Trophoblast cell (in vitro differentiated cells and primary cell): ENCODE measurements at regions not wholly inside any gene's neighbourhood (a gene's known extent, or its start where the extent isn't known, plus 50 kb on each side); places are given as distances from the start of the nearest gene placed in this dataset.

Experiments
- DNase-seq, 2 donors: peaks; one replicate each; pipeline ENCODE4 v3.0.0-alpha.2; 2016
- H2AFZ ChIP-seq: 2 replicates; pipeline ENCODE4 v1.6.1; 2013; ENCODE audit warnings: low read length, moderate library complexity, mild to moderate bottlenecking; ENCODE audit not compliant: insufficient read depth, poor library complexity
- H2AK5ac ChIP-seq: 2 replicates; pipeline ENCODE4 v1.6.1; 2013; ENCODE audit warnings: mild to moderate bottlenecking, low read length
- H2BK120ac ChIP-seq: 2 replicates; pipeline ENCODE4 v1.6.1; 2013; ENCODE audit warnings: low read length, mild to moderate bottlenecking, moderate library complexity; ENCODE audit not compliant: insufficient read depth, poor library complexity
- H2BK12ac ChIP-seq: 2 replicates; pipeline ENCODE4 v1.6.1; 2013; ENCODE audit warnings: mild to moderate bottlenecking, low read length, moderate library complexity
- H2BK5ac ChIP-seq: 2 replicates; pipeline ENCODE4 v1.6.1; 2013; ENCODE audit warnings: low read length, low read depth, moderate library complexity, mild to moderate bottlenecking; ENCODE audit not compliant: poor library complexity
- H3K14ac ChIP-seq: 2 replicates; pipeline ENCODE4 v1.6.1; 2013; ENCODE audit warnings: mild to moderate bottlenecking, low read length
- H3K18ac ChIP-seq: 2 replicates; pipeline ENCODE4 v1.6.1; 2013; ENCODE audit warnings: mild to moderate bottlenecking, low read length
- H3K23ac ChIP-seq: 2 replicates; pipeline ENCODE4 v1.6.1; 2013; ENCODE audit warnings: low read length
- H3K27ac ChIP-seq: 2 replicates; pipeline ENCODE4 v1.5.1; 2013; ENCODE audit warnings: low read depth, mild to moderate bottlenecking, inconsistent platforms, low read length, moderate library complexity
- H3K27me3 ChIP-seq: 2 replicates; pipeline ENCODE4 v1.6.1; 2013; ENCODE audit warnings: inconsistent platforms, mild to moderate bottlenecking, low read length, moderate library complexity; ENCODE audit not compliant: insufficient read depth
- H3K36me3 ChIP-seq, 2 experiments: 1 replicate in 1 of 2; 2 replicates in 1 of 2; pipeline ENCODE4 v1.6.1; 2013; ENCODE audit warnings: low read length in 2 of 2, mild to moderate bottlenecking in 2 of 2, moderate library complexity in 1 of 2; ENCODE audit not compliant: insufficient read depth in 2 of 2, control insufficient read depth in 1 of 2
- H3K4ac ChIP-seq: 2 replicates; pipeline ENCODE4 v1.6.1; 2013; ENCODE audit warnings: low read depth, mild to moderate bottlenecking, low read length, moderate library complexity
- H3K4me1 ChIP-seq, 2 experiments: 1 replicate in 1 of 2; 2 replicates in 1 of 2; pipeline ENCODE4 v1.6.1; 2013; ENCODE audit warnings: low read length in 2 of 2, mild to moderate bottlenecking in 2 of 2, moderate library complexity in 1 of 2; ENCODE audit not compliant: insufficient read depth in 2 of 2, control insufficient read depth in 1 of 2
- H3K4me2 ChIP-seq: 2 replicates; pipeline ENCODE4 v1.6.1; 2013; ENCODE audit warnings: inconsistent platforms, mild to moderate bottlenecking, low read length, moderate library complexity
- H3K4me3 ChIP-seq: 2 replicates; pipeline ENCODE4 v1.5.1; 2013; ENCODE audit warnings: mild to moderate bottlenecking, low read depth, low read length, inconsistent platforms
- H3K79me1 ChIP-seq: one replicate; pipeline ENCODE4 v1.6.1; 2013; ENCODE audit warnings: low read length
- H3K79me2 ChIP-seq: 2 replicates; pipeline ENCODE4 v1.6.1; 2013; ENCODE audit warnings: low read length, mild to moderate bottlenecking; ENCODE audit not compliant: control insufficient read depth, insufficient read depth, poor library complexity
- H3K9ac ChIP-seq: 2 replicates; pipeline ENCODE4 v1.6.1; 2013; ENCODE audit warnings: mild to moderate bottlenecking, low read length
- H3K9me3 ChIP-seq: 2 replicates; pipeline ENCODE4 v1.6.1; 2013; ENCODE audit warnings: low read depth, mild to moderate bottlenecking, control low read depth, inconsistent platforms, low read length; ENCODE audit not compliant: insufficient read depth
- H4K12ac ChIP-seq: 2 replicates; pipeline ENCODE4 v1.6.1; 2013; ENCODE audit warnings: low read depth, mild to moderate bottlenecking, low read length, moderate library complexity
- H4K8ac ChIP-seq: 2 replicates; pipeline ENCODE4 v1.6.1; 2013; ENCODE audit warnings: low read depth, mild to moderate bottlenecking, low read length, moderate library complexity
- H4K91ac ChIP-seq: one replicate; pipeline ENCODE4 v1.6.1; 2013; ENCODE audit warnings: low read depth, mild to moderate bottlenecking, low read length, moderate library complexity
- WGBS: extraction: QIAGEN DNeasy Blood & Tissue Kit; methylation state at CpG from one replicate; pipeline ENCODE4 v1.1.7; 2013; ENCODE audit warnings: missing lambda C conversion rate; ENCODE audit not compliant: insufficient read length, insufficient coverage; ENCODE audit errors: extremely low coverage; 5-methylcytosine and 5-hydroxymethylcytosine counted together

DNA sequence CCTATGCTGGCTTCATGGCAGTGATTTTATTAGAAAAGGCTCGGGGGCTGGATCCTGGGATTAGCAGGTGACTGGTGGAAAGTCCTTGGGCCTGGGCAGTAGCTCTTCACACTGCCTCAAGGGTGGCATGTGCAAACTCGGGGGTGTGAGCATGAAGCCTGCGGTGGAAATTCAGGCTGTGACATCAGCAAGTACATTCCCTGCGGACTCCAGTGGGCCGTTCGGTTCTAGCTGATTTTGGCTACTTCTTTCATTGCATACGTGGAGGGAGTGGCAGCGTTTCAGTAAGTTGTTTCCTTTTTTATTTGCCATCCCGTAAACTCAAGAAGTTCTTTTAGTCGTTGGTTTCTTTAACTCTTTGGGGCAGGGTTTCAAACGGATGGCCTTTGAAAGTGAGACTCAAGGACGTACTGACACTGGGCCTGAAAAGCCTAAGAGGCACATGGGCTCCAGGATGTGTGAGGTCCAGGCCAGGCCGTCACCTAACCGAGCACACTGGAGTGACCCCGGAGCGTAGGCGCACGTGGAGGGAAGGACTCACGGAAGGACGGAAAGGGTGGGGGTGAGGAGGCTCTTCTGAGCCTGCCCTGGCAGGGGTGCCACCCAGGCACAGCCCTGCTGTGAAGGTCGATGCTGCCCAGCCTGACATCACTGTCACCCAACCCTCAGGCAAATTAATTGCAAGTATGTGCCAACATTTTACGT lies 104.0 kb upstream of the FRMD1 start:
- WGBS = no CpG with 5 or more reads among the region's 22 CpGs

DNA sequence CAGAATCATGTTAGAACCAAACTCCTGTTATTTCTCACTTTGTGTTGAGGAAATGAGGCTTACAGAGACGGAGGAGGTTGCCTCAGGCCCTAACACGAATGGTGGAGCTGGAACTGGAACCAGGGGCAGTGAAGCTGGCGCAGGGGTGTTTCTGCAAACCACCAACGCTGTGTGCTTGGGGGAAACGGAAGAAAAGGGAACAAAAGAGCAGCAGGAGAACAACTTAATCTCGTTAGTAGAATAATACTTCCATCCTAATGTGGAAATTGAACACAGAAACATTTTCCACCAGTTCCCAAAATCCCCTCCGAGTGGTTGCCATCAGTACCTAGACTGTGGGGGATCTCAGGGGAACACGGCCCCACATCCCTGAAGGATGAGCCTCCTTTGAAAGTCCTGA lies 103.4 kb upstream of the FRMD1 start:
- Histone ChIP-seq H3K4me3 (no peak overlapping the region), H3K79me2 (no peaks in the 10 kb centered on the region), H3K14ac (no peak overlapping the region), H2BK120ac (no peak overlapping the region), H3K4ac (no peak overlapping the region), H3K9me3 (peaks cover under 1% of the 10 kb centered on the region), H2AFZ (no peak overlapping the region), H3K4me1 (no peaks in the 10 kb centered on the region), H3K23ac (no peak overlapping the region), H3K27ac (no peak overlapping the region), H3K79me1 (no peaks in the 10 kb centered on the region), H3K27me3 (no peaks in the 10 kb centered on the region), H3K18ac (no peak overlapping the region), H3K4me2 (no peak overlapping the region), H4K12ac (no peak overlapping the region), H2BK12ac (no peak overlapping the region), H3K36me3 (no peaks in the 10 kb centered on the region), H4K91ac (no peak overlapping the region), H4K8ac (no peak overlapping the region), H3K9ac (no peak overlapping the region), H2BK5ac (no peak overlapping the region), H2AK5ac (no peak overlapping the region)
- WGBS = no CpG with 5 or more reads among the region's 8 CpGs
- DNase-seq = no peak

More for the DNA sequence above, 104.0 kb upstream of the FRMD1 start:
- H4K12ac ChIP-seq = no peak overlapping the region
- no peak overlapping the region for H2BK120ac ChIP-seq
- no peaks in the 10 kb centered on the region for H3K79me2 ChIP-seq
- no peak overlapping the region for H3K9ac ChIP-seq
- H2BK5ac ChIP-seq = no peak overlapping the region
- H4K8ac ChIP-seq = no peak overlapping the region
- H3K27me3 ChIP-seq = no peaks in the 10 kb centered on the region
- H3K23ac ChIP-seq = no peak overlapping the region
- H3K79me1 ChIP-seq = no peaks in the 10 kb centered on the region
- no peak overlapping the region for H3K4ac ChIP-seq
- H3K27ac ChIP-seq = no peak overlapping the region
- H3K36me3 ChIP-seq = no peaks in the 10 kb centered on the region
- no peak overlapping the region for H2BK12ac ChIP-seq
- no peak overlapping the region for H3K4me2 ChIP-seq
- no peak overlapping the region for H2AFZ ChIP-seq
- DNase-seq = no peak
- no peak overlapping the region for H3K14ac ChIP-seq
- H3K4me3 ChIP-seq = no peak overlapping the region
- no peak overlapping the region for H3K18ac ChIP-seq
- H3K9me3 ChIP-seq = peaks cover 3% of the 10 kb centered on the region
- no peak overlapping the region for H2AK5ac ChIP-seq
- H3K4me1 ChIP-seq = no peaks in the 10 kb centered on the region
- no peak overlapping the region for H4K91ac ChIP-seq

- Histone ChIP-seq H4K12ac (no peak overlapping the region), H3K23ac (no peak overlapping the region), H3K79me1 (no peaks in the 10 kb centered on the region), H3K27me3 (no peaks in the 10 kb centered on the region), H2AK5ac (no peak overlapping the region), H3K14ac (no peak overlapping the region), H3K9me3 (no peaks in the 10 kb centered on the region), H4K91ac (no peak overlapping the region), H3K9ac (no peak overlapping the region), H3K79me2 (no peaks in the 10 kb centered on the region), H3K4ac (no peak overlapping the region), H4K8ac (no peak overlapping the region), H3K36me3 (no peaks in the 10 kb centered on the region), H3K27ac (no peak overlapping the region), H2BK120ac (no peak overlapping the region), H2BK5ac (no peak overlapping the region), H3K4me2 (no peak overlapping the region), H2AFZ (no peak overlapping the region), H3K18ac (no peak overlapping the region), H3K4me3 (no peak overlapping the region), H3K4me1 (no peaks in the 10 kb centered on the region), H2BK12ac (no peak overlapping the region)
- no CpG with 5 or more reads among the region's 11 CpGs for WGBS
- DNase-seq = no peak
These were observed 102.9 kb upstream of the FRMD1 start for GRCh38 chr6:168181876-168182275.

DNA sequence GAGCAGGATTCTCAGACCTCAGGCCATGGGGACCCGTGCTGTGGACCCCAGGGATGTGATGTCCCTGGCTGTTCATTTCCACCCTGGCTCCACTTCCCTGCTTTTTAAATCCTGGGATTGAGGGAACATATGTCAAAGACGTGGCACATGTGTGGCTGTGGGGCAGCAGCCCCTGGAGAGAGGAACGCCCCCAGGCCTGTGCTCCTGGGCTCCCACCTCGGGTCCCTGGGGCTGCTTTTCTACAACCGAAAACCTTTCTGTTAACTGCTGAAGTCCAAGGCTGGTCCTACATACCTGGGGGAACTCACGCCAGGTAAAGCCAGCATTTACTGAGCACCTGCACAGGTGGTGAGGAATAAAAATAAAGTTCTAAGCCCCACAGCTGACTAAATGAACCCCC lies 102.3 kb upstream of the FRMD1 start:
- no peak for DNase-seq
- no peak overlapping the region for H2BK120ac ChIP-seq
- H2AK5ac ChIP-seq = no peak overlapping the region
- no CpG with 5 or more reads among the region's 6 CpGs for WGBS
- H4K8ac ChIP-seq = no peak overlapping the region
- no peaks in the 10 kb centered on the region for H3K36me3 ChIP-seq
- no peak overlapping the region for H3K18ac ChIP-seq
- no peak overlapping the region for H3K27ac ChIP-seq
- no peaks in the 10 kb centered on the region for H3K27me3 ChIP-seq
- H3K9ac ChIP-seq = no peak overlapping the region
- no peaks in the 10 kb centered on the region for H3K79me1 ChIP-seq
- H3K4me2 ChIP-seq = no peak overlapping the region
- H3K4me3 ChIP-seq = no peak overlapping the region
- H3K9me3 ChIP-seq = no peaks in the 10 kb centered on the region
- no peaks in the 10 kb centered on the region for H3K79me2 ChIP-seq
- H3K4ac ChIP-seq = no peak overlapping the region
- no peak overlapping the region for H3K23ac ChIP-seq
- no peak overlapping the region for H2AFZ ChIP-seq
- H4K91ac ChIP-seq = no peak overlapping the region
- no peak overlapping the region for H2BK12ac ChIP-seq
- no peaks in the 10 kb centered on the region for H3K4me1 ChIP-seq
- H4K12ac ChIP-seq = no peak overlapping the region
- no peak overlapping the region for H3K14ac ChIP-seq
- H2BK5ac ChIP-seq = no peak overlapping the region
